GM21786 (cell line): ENCODE measurements at regions not wholly inside any gene's neighbourhood (a gene's known extent, or its start where the extent isn't known, plus 50 kb on each side); places are given as distances from the start of the nearest gene placed in this dataset.
"Not testable (repeated sequence)": the region's sequence is repeated elsewhere in the genome, so short reads cannot be mapped to it uniquely, and the experiment has no call there.

Source experiments
- ATAC-seq: cut with Tn5 transposase; IDR thresholded peaks from one replicate; pipeline ENCODE4 v1.9.1; 2021; ENCODE audit not compliant: unreplicated experiment

DNA sequence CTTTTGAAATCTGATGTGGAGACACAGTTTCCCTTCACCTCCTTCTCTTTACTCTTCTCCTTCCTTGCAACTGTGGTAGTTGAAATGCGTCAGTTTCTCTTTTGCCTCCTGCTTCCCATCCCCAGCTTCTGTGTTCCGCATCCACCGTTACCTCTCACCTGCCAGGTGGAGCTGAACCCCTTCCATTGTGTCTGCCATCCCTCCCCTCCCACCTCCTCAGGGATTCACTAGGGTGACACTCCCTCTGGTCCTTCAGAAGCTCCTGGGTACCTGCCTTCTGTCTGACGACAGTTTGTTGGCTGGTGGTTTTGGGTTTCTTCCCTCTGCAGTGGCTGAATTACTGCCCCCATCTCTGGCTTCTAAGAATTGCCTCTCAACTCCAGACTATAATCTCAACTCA, 132.1 kb downstream of the SLC24A2 start:
- ATAC-seq = no peak

DNA sequence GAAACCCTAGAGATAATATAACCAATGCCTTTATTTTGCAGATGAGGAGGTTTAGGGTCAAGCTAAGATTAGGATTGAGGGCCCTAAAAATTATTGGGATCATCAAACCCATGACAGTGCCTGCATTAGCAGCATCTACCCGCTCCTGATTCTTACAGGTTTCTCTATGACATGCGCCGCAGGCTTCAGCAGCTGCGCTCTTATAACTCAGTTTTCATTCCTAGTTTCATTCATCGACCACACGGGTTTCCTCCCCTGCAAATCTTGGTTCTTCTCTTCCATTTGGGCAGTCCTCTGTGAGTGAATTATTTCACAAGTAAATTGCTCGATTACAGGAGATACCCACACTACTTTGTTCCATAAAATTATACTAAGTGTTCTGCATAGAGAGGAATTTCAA, 137.2 kb downstream of the SLC24A2 start:
- no peak for ATAC-seq

DNA sequence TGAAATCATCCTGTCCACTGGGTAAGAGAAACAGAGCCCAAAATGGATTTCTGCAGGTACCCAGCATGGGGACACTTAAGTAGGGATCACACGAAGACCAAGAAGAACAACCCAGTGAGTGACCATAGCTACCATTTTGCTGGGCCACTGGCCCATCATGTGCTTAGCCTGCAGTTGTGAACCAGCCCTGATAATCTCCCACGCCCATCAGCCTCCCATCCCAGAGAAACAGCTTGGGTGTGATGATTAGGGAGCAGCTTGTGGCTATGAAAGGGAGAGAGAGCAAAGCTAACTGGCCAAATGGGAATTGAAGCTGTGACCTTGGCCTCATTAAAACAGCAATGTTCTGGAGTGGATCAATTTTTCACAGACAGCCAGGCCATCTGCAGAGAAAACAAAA, 138.5 kb downstream of the SLC24A2 start:
- ATAC-seq = no peak

- ATAC-seq = no peak
Observed at GRCh38 chr9:19649336-19650041, 139.3 kb downstream of the SLC24A2 start.

DNA sequence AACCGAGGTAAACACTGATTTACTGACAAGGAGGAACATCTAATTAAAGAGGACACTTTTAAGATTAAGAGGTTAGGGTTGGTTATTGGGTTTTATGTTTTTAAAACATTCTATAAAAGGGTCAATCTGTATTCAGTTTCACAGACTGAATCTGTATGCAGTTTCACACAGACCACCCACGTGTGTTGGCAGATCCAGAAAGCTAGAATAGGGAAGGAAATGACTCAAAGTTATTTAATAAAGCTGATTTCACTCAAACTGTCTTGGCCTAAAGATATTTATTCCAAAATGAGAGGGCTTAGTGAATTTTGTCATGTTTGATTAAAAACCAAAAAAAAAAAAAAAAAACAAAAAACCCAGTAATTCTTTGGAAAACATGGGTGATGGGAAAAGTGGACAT, 140.2 kb downstream of the SLC24A2 start:
- no peak for ATAC-seq

GRCh38 chr9:19643875-19644274, 145.0 kb downstream of the SLC24A2 start:
- ATAC-seq = no peak

GRCh38 chr9:19642256-19642655, 146.6 kb downstream of the SLC24A2 start:
- ATAC-seq = no peak

DNA sequence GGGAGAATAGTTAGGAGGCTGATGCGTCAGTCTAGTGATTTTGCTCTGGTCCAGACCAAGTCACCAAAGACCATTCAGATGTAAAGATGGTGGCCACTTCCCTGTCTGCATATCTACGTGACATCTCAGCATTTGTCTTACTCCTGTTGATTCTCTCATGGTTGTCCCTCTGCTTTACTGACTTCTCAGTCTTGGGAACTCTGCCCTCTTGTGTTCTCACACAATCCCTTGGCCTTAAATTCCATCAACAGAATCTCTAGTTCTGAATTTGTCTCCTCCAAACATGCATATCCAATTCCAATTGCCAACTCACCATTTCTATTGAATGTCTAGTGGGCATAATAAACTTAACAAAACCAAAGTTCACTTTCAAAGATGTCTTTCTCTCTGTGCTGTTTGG, 147.8 kb downstream of the SLC24A2 start:
- ATAC-seq = no peak

DNA sequence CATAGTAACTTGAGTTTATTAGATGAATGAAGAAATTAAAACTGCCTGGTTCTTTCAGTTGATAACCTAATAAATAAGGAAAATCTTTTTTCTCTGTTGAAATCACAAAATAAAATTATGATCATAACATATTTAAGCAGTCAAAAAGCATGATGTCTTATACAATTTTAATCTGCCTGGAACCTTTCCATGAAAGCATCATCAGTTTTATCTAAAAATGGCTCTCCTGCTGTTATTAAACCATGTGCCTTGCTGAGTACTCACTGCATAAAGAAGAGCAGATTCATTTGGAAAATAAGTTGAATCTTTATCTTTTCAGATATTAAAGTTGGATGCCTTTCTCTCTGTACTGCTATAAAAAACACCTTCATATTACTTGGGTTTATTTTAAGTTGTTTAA, 148.8 kb downstream of the SLC24A2 start:
- ATAC-seq = no peak

GRCh38 chr9:19637084-19637483, 151.8 kb downstream of the SLC24A2 start:
- no peak for ATAC-seq

DNA sequence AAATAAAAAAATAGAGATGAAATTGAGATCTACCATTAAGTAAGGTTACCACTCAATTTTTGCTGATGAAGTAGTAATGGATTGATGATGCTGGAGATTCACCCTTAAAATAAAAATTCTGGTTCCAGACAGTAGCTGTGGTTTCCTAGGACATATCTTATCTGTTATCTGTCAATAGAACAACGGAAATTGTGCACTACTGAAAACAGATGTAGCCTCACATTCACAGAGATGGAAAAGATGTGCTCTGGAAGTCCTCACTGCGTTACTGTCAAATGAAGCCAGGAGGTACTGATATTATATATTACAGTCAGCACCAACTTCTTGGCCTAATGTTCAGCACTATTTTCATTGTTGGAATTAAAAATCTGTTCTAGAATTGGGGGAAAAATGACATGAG, 154.0 kb downstream of the SLC24A2 start:
- no peak for ATAC-seq

- no peak for ATAC-seq
Observed at GRCh38 chr9:19631181-19631580, 157.7 kb downstream of the SLC24A2 start.

DNA sequence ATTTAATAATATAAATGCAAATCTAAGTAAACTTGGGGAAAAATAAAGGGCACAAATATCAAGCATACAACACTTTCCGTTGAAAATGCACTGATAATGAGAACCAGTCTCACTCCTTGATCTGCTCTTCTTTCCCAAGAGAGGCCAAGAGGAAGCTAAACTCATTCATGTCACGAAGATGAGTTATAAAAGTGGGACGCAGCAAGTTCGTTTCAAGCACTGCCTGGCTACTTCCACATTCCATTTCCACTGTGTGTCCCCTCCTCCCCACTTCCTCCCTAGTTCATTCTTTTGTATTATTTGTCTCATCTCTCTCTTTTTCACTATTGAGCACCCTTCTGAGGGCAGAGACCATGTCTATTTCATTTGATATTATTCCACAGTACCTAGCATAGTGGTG, 158.1 kb downstream of the SLC24A2 start:
- ATAC-seq = no peak

DNA sequence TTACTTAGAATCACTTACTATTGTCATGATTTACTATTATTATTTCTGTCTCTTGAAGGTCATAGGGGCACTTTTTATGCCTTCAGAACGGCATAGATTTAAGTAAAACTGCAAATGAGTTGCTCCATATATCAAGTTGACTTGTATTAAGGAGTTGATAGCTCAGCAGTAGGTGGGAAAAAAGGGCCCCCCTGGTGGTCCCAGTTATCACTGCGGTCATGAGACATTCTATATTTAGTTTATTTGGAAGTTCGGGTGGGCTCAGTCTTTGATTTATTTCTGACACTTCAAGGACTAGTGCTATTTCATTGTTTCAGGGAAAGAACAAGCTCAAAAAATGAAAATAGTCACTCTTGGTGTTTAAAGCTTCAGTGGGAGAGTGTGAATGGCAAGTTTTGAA, 159.3 kb downstream of the SLC24A2 start:
- no peak for ATAC-seq

- not testable (repeated sequence) for ATAC-seq
Observed at GRCh38 chr9:19625426-19625825, 163.4 kb downstream of the SLC24A2 start.

- ATAC-seq = no peak
Observed at GRCh38 chr9:19624519-19624918, 164.3 kb downstream of the SLC24A2 start.

- no peak for ATAC-seq
Observed at GRCh38 chr9:19623941-19624340, 164.9 kb downstream of the SLC24A2 start.

GRCh38 chr9:19620326-19620725, 168.5 kb downstream of the SLC24A2 start:
- ATAC-seq = no peak

- ATAC-seq = no peak
Observed at GRCh38 chr9:19619221-19619620, 169.6 kb downstream of the SLC24A2 start.

- ATAC-seq = no peak
Observed at GRCh38 chr9:19618816-19619215, 170.0 kb downstream of the SLC24A2 start.

GRCh38 chr9:19615036-19615624, 173.7 kb downstream of the SLC24A2 start:
- no peak for ATAC-seq

- no peak for ATAC-seq
Observed at GRCh38 chr9:19614294-19614693, 174.5 kb downstream of the SLC24A2 start.

- ATAC-seq = no peak
Observed at GRCh38 chr9:19600538-19600937, 188.3 kb downstream of the SLC24A2 start.
